HuH-7.5 (cell line): ENCODE measurements at regions not wholly inside any gene's neighbourhood (a gene's known extent, or its start where the extent isn't known, plus 50 kb on each side); places are given as distances from the start of the nearest gene placed in this dataset.
"Not testable (repeated sequence)": the region's sequence is repeated elsewhere in the genome, so short reads cannot be mapped to it uniquely, and the experiment has no call there.

Experiments used
- DNase-seq: peaks from one replicate; pipeline ENCODE4 v3.0.0; 2011; ENCODE audit warnings: low spot score

- no peak for DNase-seq
Observed at GRCh38 chr6:11486959-11487358, 50.6 kb upstream of the TMEM170B start.

- DNase-seq, result no peak
Observed at GRCh38 chr6:11486486-11486885, 51.1 kb upstream of the TMEM170B start.

- no peak for DNase-seq
Observed at GRCh38 chr6:11486051-11486450, 51.5 kb upstream of the TMEM170B start.

GRCh38 chr6:11485271-11485670 is 52.3 kb upstream of the TMEM170B start:
- no peak for DNase-seq

- no peak for DNase-seq
Observed at GRCh38 chr6:11484441-11484840, 53.1 kb upstream of the TMEM170B start.

- DNase-seq, result no peak
Observed at GRCh38 chr6:11482616-11483015, 54.9 kb upstream of the TMEM170B start.

- DNase-seq, result no peak
Observed at GRCh38 chr6:11480541-11480940, 57.0 kb upstream of the TMEM170B start.

GRCh38 chr6:11479296-11479695 is 58.3 kb upstream of the TMEM170B start:
- no peak for DNase-seq

- DNase-seq, result no peak
Observed at GRCh38 chr6:11478586-11478985, 59.0 kb upstream of the TMEM170B start.

- no peak for DNase-seq
Observed at GRCh38 chr6:11475016-11475415, 62.5 kb upstream of the TMEM170B start.

GRCh38 chr6:11473008-11473740 is 64.4 kb upstream of the TMEM170B start:
- DNase-seq, result no peak

GRCh38 chr6:11471261-11471660 is 66.3 kb upstream of the TMEM170B start:
- no peak for DNase-seq

- DNase-seq, result no peak
Observed at GRCh38 chr6:11469684-11470083, 67.9 kb upstream of the TMEM170B start.

- not testable (repeated sequence) for DNase-seq
Observed at GRCh38 chr6:11468271-11468670, 69.3 kb upstream of the TMEM170B start.

- no peak for DNase-seq
Observed at GRCh38 chr6:11467364-11467763, 70.2 kb upstream of the TMEM170B start.

GRCh38 chr6:11463398-11463780 is 74.2 kb upstream of the TMEM170B start:
- DNase-seq, result no peak

GRCh38 chr6:11462742-11463397 is 74.7 kb upstream of the TMEM170B start:
- DNase-seq, result no peak

GRCh38 chr6:11460837-11461661 is 76.5 kb upstream of the TMEM170B start:
- DNase-seq, result no peak

- DNase-seq, result no peak
Observed at GRCh38 chr6:11460001-11460668, 77.4 kb upstream of the TMEM170B start.

GRCh38 chr6:11459079-11459610 is 78.4 kb upstream of the TMEM170B start:
- DNase-seq, result no peak

GRCh38 chr6:11458509-11458908 is 79.0 kb upstream of the TMEM170B start:
- no peak for DNase-seq

GRCh38 chr6:11457422-11457821 is 80.1 kb upstream of the TMEM170B start:
- DNase-seq, result not testable (repeated sequence)
